Peyer's patch (tissue), 4 donors: ENCODE measurements at regions not wholly inside any gene's neighbourhood (a gene's known extent, or its start where the extent isn't known, plus 50 kb on each side); places are given as distances from the start of the nearest gene placed in this dataset.

Experiments used
- DNase-seq, 3 donors: peaks; one replicate each; pipeline ENCODE4 v3.0.0-alpha.2; 2017 to 2019
- H3K27ac ChIP-seq, 4 donors: fragments of 200-600 bp; sonication (generic); one replicate each; pipeline ENCODE4 v1.5.1; 2016 to 2019
- H3K27me3 ChIP-seq, 2 donors: fragments of 200-600 bp; sonication (generic); one replicate each; pipeline ENCODE4 v1.5.1; 2019
- H3K36me3 ChIP-seq, 3 donors: fragments of 200-600 bp; sonication (generic); one replicate each; pipeline ENCODE4 v1.5.1; 2016 to 2019
- H3K4me1 ChIP-seq, 4 donors: fragments of 200-600 bp; sonication (generic); one replicate each; pipeline ENCODE4 v1.5.1; 2016 to 2019
- H3K4me3 ChIP-seq, 4 donors: fragments of 200-600 bp; sonication (generic); 1 replicate in 3 of 4; 2 replicates in 1 of 4; pipeline ENCODE4 v1.5.1; 2016 to 2019; ENCODE audit warnings: mild to moderate bottlenecking in 1 of 4
- H3K9me3 ChIP-seq, 4 donors: fragments of 200-600 bp; sonication (generic); one replicate each; pipeline ENCODE4 v1.5.1; 2016 to 2019; ENCODE audit warnings: mild to moderate bottlenecking in 1 of 4
- CTCF ChIP-seq, 6 experiments: fragments of 450-650 bp in 4 of 6; fragments of 200-600 bp in 2 of 6; sonication (generic) in 1 of 6; IDR thresholded peaks; one replicate each; pipeline ENCODE4 v1.5.1; 2017 to 2019; ENCODE audit warnings: antibody characterized with exemption in 6 of 6, mild to moderate bottlenecking in 3 of 6, moderate library complexity in 1 of 6
- POLR2A ChIP-seq, 2 donors: fragments of 450-650 bp; IDR thresholded peaks; one replicate each; pipeline ENCODE4 v1.5.1; 2017; ENCODE audit warnings: antibody characterized with exemption in 2 of 2, mild to moderate bottlenecking in 2 of 2, moderate library complexity in 2 of 2

GRCh38 chr1:4164965-4165364, 264.9 kb upstream of the C1orf174 start:
- no peak for DNase-seq
- no peak overlapping the region for H3K4me3 ChIP-seq
- H3K9me3 ChIP-seq, result no peaks in the 10 kb centered on the region
- H3K27ac ChIP-seq, result no peak overlapping the region
- H3K4me1 ChIP-seq, result no peaks in the 10 kb centered on the region
- TF ChIP-seq CTCF (IDR thresholded peaks at IDR 0.05), result no peak
- TF ChIP-seq POLR2A (IDR thresholded peaks at IDR 0.05), result no peak
- H3K27me3 ChIP-seq, result no peaks in the 10 kb centered on the region
- no peaks in the 10 kb centered on the region for H3K36me3 ChIP-seq

- TF ChIP-seq CTCF (IDR thresholded peaks at IDR 0.05), result no peak
- no peak for TF ChIP-seq POLR2A (IDR thresholded peaks at IDR 0.05)
- Histone ChIP-seq H3K27me3 (no peaks in the 10 kb centered on the region), H3K9me3 (no peaks in the 10 kb centered on the region), H3K4me1 (no peaks in the 10 kb centered on the region), H3K36me3 (no peaks in the 10 kb centered on the region), H3K4me3 (no peak overlapping the region), H3K27ac (no peak overlapping the region)
- no peak for DNase-seq
Observed at GRCh38 chr1:4165686-4166300, 265.7 kb upstream of the C1orf174 start.

- no peak overlapping the region for H3K27ac ChIP-seq
- no peaks in the 10 kb centered on the region for H3K27me3 ChIP-seq
- TF ChIP-seq CTCF (IDR thresholded peaks at IDR 0.05) (no peak), POLR2A (IDR thresholded peaks at IDR 0.05) (no peak)
Observed at GRCh38 chr1:4166713-4167112, 266.6 kb upstream of the C1orf174 start.

GRCh38 chr1:4169991-4170390, 269.9 kb upstream of the C1orf174 start:
- no peak for TF ChIP-seq CTCF (IDR thresholded peaks at IDR 0.05)
- no peak for DNase-seq
- no peaks in the 10 kb centered on the region for H3K36me3 ChIP-seq
- no peak overlapping the region for H3K4me3 ChIP-seq
- H3K27me3 ChIP-seq, result no peaks in the 10 kb centered on the region
- no peak overlapping the region for H3K27ac ChIP-seq
- no peaks in the 10 kb centered on the region for H3K4me1 ChIP-seq
- H3K9me3 ChIP-seq, result no peaks in the 10 kb centered on the region

More at GRCh38 chr1:4166713-4167112, 266.6 kb upstream of the C1orf174 start:
- DNase-seq, result no peak
- H3K4me3 ChIP-seq, result no peak overlapping the region
- no peaks in the 10 kb centered on the region for H3K9me3 ChIP-seq
- no peaks in the 10 kb centered on the region for H3K4me1 ChIP-seq
- no peaks in the 10 kb centered on the region for H3K36me3 ChIP-seq

- TF ChIP-seq CTCF (IDR thresholded peaks at IDR 0.05), result no peak
- TF ChIP-seq POLR2A (IDR thresholded peaks at IDR 0.05), result no peak
- no peak overlapping the region for H3K4me3 ChIP-seq
- no peaks in the 10 kb centered on the region for H3K9me3 ChIP-seq
- H3K4me1 ChIP-seq, result no peaks in the 10 kb centered on the region
- DNase-seq, result peak in 1 of 3 donors; percentile 25
- H3K27ac ChIP-seq, result no peak overlapping the region
- H3K36me3 ChIP-seq, result no peaks in the 10 kb centered on the region
- no peaks in the 10 kb centered on the region for H3K27me3 ChIP-seq
Observed at GRCh38 chr1:4170548-4171340, 270.7 kb upstream of the C1orf174 start.
